ENCODE measurements at regions not wholly inside any gene's neighbourhood (a gene's known extent, or its start where the extent isn't known, plus 50 kb on each side); places are given as distances from the start of the nearest gene placed in this dataset.

DNA sequence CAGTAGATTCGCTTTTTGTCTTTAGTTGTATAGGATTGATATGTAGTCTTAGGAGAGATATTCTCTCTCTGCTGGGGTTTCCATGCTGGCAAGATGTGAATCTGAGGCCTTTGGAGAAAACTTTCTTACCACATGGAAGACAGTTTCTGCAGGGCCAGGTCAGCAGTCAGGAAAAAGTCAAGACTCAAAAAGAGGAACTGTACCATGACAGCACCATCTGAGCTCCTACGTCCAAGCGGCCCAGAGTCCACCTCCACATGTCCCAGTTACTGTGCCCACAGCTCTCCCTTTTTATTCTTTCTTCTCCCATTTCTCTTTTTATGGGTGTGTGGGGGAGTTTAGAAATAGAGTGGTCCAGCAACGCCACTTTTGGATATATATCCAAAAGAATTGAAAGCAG, 172.0 kb downstream of the MTHFS start:
- TF ChIP-seq POLR2A (IDR thresholded peaks at IDR 0.05; ENCODE audit: low read length) (no peak), GATA1 (IDR thresholded peaks at IDR 0.05; ENCODE audit: low read depth, low read length) (no peak)
